GM10248 (cell line): ENCODE measurements at regions not wholly inside any gene's neighbourhood (a gene's known extent, or its start where the extent isn't known, plus 50 kb on each side); places are given as distances from the start of the nearest gene placed in this dataset.

Experiments used
- CTCF ChIA-PET: fragments of 300-600 bp; sonication (Branson Sonifier 250); formaldehyde crosslinking; extraction: SDS; loops from one replicate; lab custom pipeline; 2021; ENCODE audit warnings: antibody characterized with exemption; lab: Yijun Ruan, JAX
- POLR2A ChIA-PET: fragments of 350-650 bp; sonication (Branson Sonifier 250); formaldehyde crosslinking; extraction: SDS; loops from one replicate; lab custom pipeline; 2020; ENCODE audit warnings: antibody characterized with exemption; lab: Yijun Ruan, JAX
- DNase-seq: peaks from one replicate; pipeline ENCODE4 v3.0.0; 2012; ENCODE audit errors: extremely low spot score
- TF ChIP-seq, protein P1 (sequence below): IDR thresholded peaks from 2 replicates; pipeline ENCODE4 v1.5.1; 2012; ENCODE audit warnings: mild to moderate bottlenecking, low read depth; ENCODE audit errors: extremely low read depth, missing control alignments, control extremely low read depth

DNA sequence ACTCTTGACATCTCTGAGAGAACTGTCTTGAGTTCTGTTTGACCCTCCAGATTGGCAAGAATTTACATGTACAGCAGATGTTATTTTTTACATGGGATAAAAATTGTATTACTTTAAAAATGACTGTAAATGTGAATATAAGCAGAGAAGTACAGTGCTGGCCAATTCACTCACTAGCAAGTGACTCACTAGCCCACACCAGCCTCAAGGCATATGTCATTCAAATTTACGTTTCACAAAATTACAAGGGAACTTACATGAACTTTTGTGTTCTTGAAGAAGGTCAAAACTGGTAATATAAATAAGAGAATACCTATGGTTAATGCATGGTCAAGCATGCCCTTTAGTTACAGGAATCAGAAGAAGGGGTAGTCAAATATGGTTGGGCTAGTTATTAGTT, 54.0 kb upstream of the HMGCLL1 start:
- TF ChIP-seq, protein P1, sequence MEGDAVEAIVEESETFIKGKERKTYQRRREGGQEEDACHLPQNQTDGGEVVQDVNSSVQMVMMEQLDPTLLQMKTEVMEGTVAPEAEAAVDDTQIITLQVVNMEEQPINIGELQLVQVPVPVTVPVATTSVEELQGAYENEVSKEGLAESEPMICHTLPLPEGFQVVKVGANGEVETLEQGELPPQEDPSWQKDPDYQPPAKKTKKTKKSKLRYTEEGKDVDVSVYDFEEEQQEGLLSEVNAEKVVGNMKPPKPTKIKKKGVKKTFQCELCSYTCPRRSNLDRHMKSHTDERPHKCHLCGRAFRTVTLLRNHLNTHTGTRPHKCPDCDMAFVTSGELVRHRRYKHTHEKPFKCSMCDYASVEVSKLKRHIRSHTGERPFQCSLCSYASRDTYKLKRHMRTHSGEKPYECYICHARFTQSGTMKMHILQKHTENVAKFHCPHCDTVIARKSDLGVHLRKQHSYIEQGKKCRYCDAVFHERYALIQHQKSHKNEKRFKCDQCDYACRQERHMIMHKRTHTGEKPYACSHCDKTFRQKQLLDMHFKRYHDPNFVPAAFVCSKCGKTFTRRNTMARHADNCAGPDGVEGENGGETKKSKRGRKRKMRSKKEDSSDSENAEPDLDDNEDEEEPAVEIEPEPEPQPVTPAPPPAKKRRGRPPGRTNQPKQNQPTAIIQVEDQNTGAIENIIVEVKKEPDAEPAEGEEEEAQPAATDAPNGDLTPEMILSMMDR = no peak
- CTCF ChIA-PET = no interaction called here
- POLR2A ChIA-PET = no interaction called here
- no peak for DNase-seq
